OCI-LY3 (cell line): ENCODE measurements at regions not wholly inside any gene's neighbourhood (a gene's known extent, or its start where the extent isn't known, plus 50 kb on each side); places are given as distances from the start of the nearest gene placed in this dataset.

Source experiments
- EZH2phosphoT487 ChIP-seq: fragments of 200-600 bp; shearing (Covaris generic); IDR thresholded peaks from 2 replicates; pipeline ENCODE4 v1.6.1; 2018; ENCODE audit warnings: antibody characterized with exemption, mixed run types, low read depth
- TF ChIP-seq, protein P1 (sequence below): fragments of 200-600, 300-600 bp; sonication (generic); IDR thresholded peaks from 2 replicates; pipeline ENCODE4 v1.5.1; 2014; ENCODE audit warnings: antibody characterized with exemption, low read length, low read depth

DNA sequence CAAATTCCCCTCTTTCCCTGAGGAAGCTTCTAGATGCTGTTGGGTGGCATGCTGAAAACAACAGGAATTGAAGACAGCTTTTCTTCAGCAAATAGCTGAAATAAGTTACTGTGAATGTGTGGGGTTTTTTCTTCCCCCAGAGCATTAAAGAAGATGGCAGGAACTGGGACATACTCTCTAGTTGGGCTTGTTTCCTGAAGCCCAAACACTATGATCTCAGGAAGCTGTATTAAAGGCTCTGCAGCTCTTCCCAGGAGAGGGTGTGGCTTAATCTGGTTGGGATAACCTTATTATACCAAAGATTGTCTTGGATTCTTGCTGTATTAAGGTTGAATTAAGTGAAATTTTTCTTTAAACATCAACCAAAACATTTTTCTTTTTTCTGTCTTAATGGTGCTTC, 64.9 kb upstream of the LMO4 start:
- TF ChIP-seq, protein P1, sequence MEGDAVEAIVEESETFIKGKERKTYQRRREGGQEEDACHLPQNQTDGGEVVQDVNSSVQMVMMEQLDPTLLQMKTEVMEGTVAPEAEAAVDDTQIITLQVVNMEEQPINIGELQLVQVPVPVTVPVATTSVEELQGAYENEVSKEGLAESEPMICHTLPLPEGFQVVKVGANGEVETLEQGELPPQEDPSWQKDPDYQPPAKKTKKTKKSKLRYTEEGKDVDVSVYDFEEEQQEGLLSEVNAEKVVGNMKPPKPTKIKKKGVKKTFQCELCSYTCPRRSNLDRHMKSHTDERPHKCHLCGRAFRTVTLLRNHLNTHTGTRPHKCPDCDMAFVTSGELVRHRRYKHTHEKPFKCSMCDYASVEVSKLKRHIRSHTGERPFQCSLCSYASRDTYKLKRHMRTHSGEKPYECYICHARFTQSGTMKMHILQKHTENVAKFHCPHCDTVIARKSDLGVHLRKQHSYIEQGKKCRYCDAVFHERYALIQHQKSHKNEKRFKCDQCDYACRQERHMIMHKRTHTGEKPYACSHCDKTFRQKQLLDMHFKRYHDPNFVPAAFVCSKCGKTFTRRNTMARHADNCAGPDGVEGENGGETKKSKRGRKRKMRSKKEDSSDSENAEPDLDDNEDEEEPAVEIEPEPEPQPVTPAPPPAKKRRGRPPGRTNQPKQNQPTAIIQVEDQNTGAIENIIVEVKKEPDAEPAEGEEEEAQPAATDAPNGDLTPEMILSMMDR: no peak
- TF ChIP-seq EZH2phosphoT487: no peak
